IMR-90 (cell line): ENCODE measurements at regions not wholly inside any gene's neighbourhood (a gene's known extent, or its start where the extent isn't known, plus 50 kb on each side); places are given as distances from the start of the nearest gene placed in this dataset.

ENCODE experiments used
- CEBPB ChIP-seq: IDR thresholded peaks from 2 replicates; pipeline ENCODE4 v1.6.1; 2012; ENCODE audit warnings: low read depth, low read length, improper control_type of control experiment
- CHD1 ChIP-seq: IDR thresholded peaks from 2 replicates; pipeline ENCODE4 v1.6.1; 2012; ENCODE audit warnings: low read depth, low read length, improper control_type of control experiment
- FOS ChIP-seq: fragments of 150-350 bp; IDR thresholded peaks from 2 replicates; pipeline ENCODE4 v1.6.1; 2016; ENCODE audit warnings: low read depth, low read length
- MAFK ChIP-seq: IDR thresholded peaks from 2 replicates; pipeline ENCODE4 v1.6.1; 2012; ENCODE audit warnings: low read depth, low read length, improper control_type of control experiment
- MXI1 ChIP-seq: IDR thresholded peaks from 2 replicates; pipeline ENCODE4 v1.6.1; 2012; ENCODE audit warnings: low read depth, mild to moderate bottlenecking, low read length, moderate library complexity, borderline replicate concordance
- POLR2A ChIP-seq: IDR thresholded peaks from 2 replicates; pipeline ENCODE4 v1.6.1; 2012; ENCODE audit warnings: mild to moderate bottlenecking, low read depth, low read length
- RAD21 ChIP-seq: IDR thresholded peaks from 2 replicates; pipeline ENCODE4 v1.6.1; 2012; ENCODE audit warnings: low read length, improper control_type of control experiment
- RCOR1 ChIP-seq: IDR thresholded peaks from 2 replicates; pipeline ENCODE4 v1.6.1; 2012; ENCODE audit warnings: mild to moderate bottlenecking, low read length, improper control_type of control experiment; ENCODE audit not compliant: insufficient replicate concordance
- RFX5 ChIP-seq: IDR thresholded peaks from 2 replicates; pipeline ENCODE4 v1.8.0; 2012; ENCODE audit warnings: low read depth, mild to moderate bottlenecking, low read length, moderate library complexity
- SMC3 ChIP-seq: fragments of 150-350 bp; IDR thresholded peaks from 2 replicates; pipeline ENCODE4 v1.6.1; 2016; ENCODE audit warnings: low read depth, mild to moderate bottlenecking, antibody characterized with exemption, low read length, moderate library complexity
- TF ChIP-seq, protein P1 (sequence below): conservative IDR thresholded peaks from 2 replicates; pipeline ENCODE4 v1.5.1; 2012; ENCODE audit warnings: mild to moderate bottlenecking, low read depth, low read length, improper control_type of control experiment

DNA sequence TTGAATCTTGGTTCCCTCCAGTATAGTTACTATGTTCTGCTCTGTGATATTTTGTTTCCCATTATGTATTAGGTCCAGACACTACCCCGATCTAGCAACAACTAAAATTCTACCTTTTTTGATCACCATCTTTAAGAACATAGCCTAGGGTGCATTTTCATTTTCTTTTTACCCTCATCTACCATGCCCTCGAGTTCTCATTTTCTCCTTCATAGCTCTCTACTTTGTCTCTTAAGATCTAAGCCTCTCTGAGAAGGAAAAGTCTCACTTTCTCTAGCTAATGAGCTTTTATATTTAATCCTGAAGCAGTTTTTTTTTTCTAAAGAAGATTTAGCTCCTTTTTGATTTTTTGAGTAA, 1089.4 kb upstream of the SLC39A10 start:
- TF ChIP-seq POLR2A (no peak), FOS (no peak), SMC3 (no peak), MXI1 (no peak), RCOR1 (no peak), RAD21 (no peak), MAFK (no peak), CEBPB (no peak), RFX5 (no peak), CHD1 (no peak)
- TF ChIP-seq, protein P1, sequence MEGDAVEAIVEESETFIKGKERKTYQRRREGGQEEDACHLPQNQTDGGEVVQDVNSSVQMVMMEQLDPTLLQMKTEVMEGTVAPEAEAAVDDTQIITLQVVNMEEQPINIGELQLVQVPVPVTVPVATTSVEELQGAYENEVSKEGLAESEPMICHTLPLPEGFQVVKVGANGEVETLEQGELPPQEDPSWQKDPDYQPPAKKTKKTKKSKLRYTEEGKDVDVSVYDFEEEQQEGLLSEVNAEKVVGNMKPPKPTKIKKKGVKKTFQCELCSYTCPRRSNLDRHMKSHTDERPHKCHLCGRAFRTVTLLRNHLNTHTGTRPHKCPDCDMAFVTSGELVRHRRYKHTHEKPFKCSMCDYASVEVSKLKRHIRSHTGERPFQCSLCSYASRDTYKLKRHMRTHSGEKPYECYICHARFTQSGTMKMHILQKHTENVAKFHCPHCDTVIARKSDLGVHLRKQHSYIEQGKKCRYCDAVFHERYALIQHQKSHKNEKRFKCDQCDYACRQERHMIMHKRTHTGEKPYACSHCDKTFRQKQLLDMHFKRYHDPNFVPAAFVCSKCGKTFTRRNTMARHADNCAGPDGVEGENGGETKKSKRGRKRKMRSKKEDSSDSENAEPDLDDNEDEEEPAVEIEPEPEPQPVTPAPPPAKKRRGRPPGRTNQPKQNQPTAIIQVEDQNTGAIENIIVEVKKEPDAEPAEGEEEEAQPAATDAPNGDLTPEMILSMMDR, result no peak
